Duodenal mucosa (tissue), 2 donors: ENCODE measurements at regions not wholly inside any gene's neighbourhood (a gene's known extent, or its start where the extent isn't known, plus 50 kb on each side); places are given as distances from the start of the nearest gene placed in this dataset.

Experiments
- H3K27ac ChIP-seq: one replicate; pipeline ENCODE4 v1.7.0; 2013; ENCODE audit warnings: low read depth, low read length
- H3K27me3 ChIP-seq, 2 donors: one replicate each; pipeline ENCODE4 v1.7.0; 2013; ENCODE audit warnings: low read length in 2 of 2, control low read depth in 1 of 2; ENCODE audit not compliant: insufficient read depth in 2 of 2, control insufficient read depth in 1 of 2
- H3K36me3 ChIP-seq, 2 donors: one replicate each; pipeline ENCODE4 v1.7.0; 2013; ENCODE audit warnings: low read length in 2 of 2, control low read depth in 1 of 2; ENCODE audit not compliant: insufficient read depth in 2 of 2, control insufficient read depth in 1 of 2
- H3K4me1 ChIP-seq, 2 donors: one replicate each; pipeline ENCODE4 v1.7.0; 2013; ENCODE audit warnings: low read length in 2 of 2, control low read depth in 1 of 2; ENCODE audit not compliant: insufficient read depth in 2 of 2, control insufficient read depth in 1 of 2
- H3K4me3 ChIP-seq, 2 donors: one replicate each; pipeline ENCODE4 v1.7.0; 2013; ENCODE audit warnings: low read length in 2 of 2, low read depth in 1 of 2
- H3K9ac ChIP-seq, 2 donors: one replicate each; pipeline ENCODE4 v1.7.0; 2013; ENCODE audit warnings: low read length in 2 of 2, low read depth in 1 of 2
- H3K9me3 ChIP-seq, 2 donors: one replicate each; pipeline ENCODE4 v1.7.0; 2013; ENCODE audit warnings: low read length in 2 of 2, control low read depth in 1 of 2; ENCODE audit not compliant: control insufficient read depth in 1 of 2

DNA sequence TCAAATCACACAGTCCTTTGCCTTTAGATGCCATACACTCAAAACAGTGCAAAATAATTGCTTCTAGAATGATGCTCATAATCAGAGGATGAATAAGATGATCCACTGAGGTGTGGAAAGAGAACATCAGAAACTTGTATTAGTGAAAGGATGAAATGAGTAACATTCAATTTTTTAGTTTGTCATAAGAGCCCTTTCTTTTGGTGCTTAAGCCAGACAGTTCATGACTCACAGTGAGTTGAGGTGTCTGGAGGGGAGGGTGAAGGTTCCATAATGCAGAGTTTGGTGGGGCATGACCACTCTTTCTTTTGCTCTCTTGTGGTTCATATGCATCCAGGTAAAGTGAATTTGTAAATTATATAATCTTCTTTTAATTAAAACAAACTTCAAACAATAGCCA, 415.0 kb upstream of the CELF4 start:
- H3K36me3 ChIP-seq, result no peaks in the 10 kb centered on the region
- H3K9me3 ChIP-seq, result peaks cover 0 to 6% of the 10 kb centered on the region in 2 donors
- no peak overlapping the region for H3K9ac ChIP-seq
- H3K27ac ChIP-seq, result no peak overlapping the region
- H3K4me1 ChIP-seq, result no peaks in the 10 kb centered on the region
- no peak overlapping the region for H3K4me3 ChIP-seq
- H3K27me3 ChIP-seq, result no peaks in the 10 kb centered on the region

- Histone ChIP-seq H3K4me3 (no peak overlapping the region), H3K9ac (no peak overlapping the region), H3K4me1 (no peaks in the 10 kb centered on the region), H3K27ac (no peak overlapping the region), H3K9me3 (peaks cover 6% of the 10 kb centered on the region in 2 donors), H3K36me3 (no peaks in the 10 kb centered on the region), H3K27me3 (no peaks in the 10 kb centered on the region)
Measured at GRCh38 chr18:37975446-37975845, 409.8 kb upstream of the CELF4 start.

- Histone ChIP-seq H3K27me3 (no peaks in the 10 kb centered on the region), H3K9me3 (peaks cover 0 to 3% of the 10 kb centered on the region in 2 donors), H3K4me1 (no peaks in the 10 kb centered on the region), H3K4me3 (no peak overlapping the region), H3K27ac (no peak overlapping the region), H3K36me3 (no peaks in the 10 kb centered on the region), H3K9ac (no peak overlapping the region)
Measured at GRCh38 chr18:37967261-37967660, 401.7 kb upstream of the CELF4 start.

GRCh38 chr18:37965572-37965970, 400.0 kb upstream of the CELF4 start:
- Histone ChIP-seq H3K36me3 (no peaks in the 10 kb centered on the region), H3K4me1 (no peaks in the 10 kb centered on the region), H3K9ac (no peak overlapping the region), H3K27ac (no peak overlapping the region), H3K4me3 (no peak overlapping the region), H3K27me3 (no peaks in the 10 kb centered on the region), H3K9me3 (peaks cover 3 to 7% of the 10 kb centered on the region in 2 donors)

GRCh38 chr18:37964885-37965571, 399.4 kb upstream of the CELF4 start:
- H3K36me3 ChIP-seq, result no peaks in the 10 kb centered on the region
- no peak overlapping the region for H3K4me3 ChIP-seq
- peaks cover 3 to 7% of the 10 kb centered on the region in 2 donors for H3K9me3 ChIP-seq
- no peaks in the 10 kb centered on the region for H3K4me1 ChIP-seq
- no peak overlapping the region for H3K27ac ChIP-seq
- no peak overlapping the region for H3K9ac ChIP-seq
- no peaks in the 10 kb centered on the region for H3K27me3 ChIP-seq

DNA sequence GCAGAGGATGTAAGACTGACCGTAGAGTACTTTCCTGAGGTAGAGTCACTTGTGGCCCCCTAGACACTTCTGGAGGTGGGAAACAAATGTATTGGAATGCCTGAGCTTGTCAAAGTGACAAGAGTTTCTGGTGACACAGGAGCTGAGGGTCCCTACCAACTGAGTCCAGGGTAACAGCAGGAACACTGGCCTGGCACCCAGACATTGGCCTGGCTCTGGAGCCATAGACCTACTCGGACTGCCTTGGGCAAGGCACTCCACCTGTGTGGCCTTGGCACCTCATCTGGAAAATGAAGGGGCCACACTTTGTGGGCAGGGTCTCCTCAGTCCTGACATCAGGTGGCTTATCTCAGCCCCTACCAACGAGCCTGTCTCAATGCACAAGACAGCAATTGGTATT, 398.2 kb upstream of the CELF4 start:
- Histone ChIP-seq H3K9me3 (peaks cover 3 to 7% of the 10 kb centered on the region in 2 donors), H3K4me3 (no peak overlapping the region), H3K9ac (no peak overlapping the region), H3K27me3 (no peaks in the 10 kb centered on the region), H3K4me1 (no peaks in the 10 kb centered on the region), H3K27ac (no peak overlapping the region), H3K36me3 (no peaks in the 10 kb centered on the region)

- H3K9me3 ChIP-seq, result peaks cover 3 to 7% of the 10 kb centered on the region in 2 donors
Measured at GRCh38 chr18:37962316-37962966, 396.8 kb upstream of the CELF4 start.

DNA sequence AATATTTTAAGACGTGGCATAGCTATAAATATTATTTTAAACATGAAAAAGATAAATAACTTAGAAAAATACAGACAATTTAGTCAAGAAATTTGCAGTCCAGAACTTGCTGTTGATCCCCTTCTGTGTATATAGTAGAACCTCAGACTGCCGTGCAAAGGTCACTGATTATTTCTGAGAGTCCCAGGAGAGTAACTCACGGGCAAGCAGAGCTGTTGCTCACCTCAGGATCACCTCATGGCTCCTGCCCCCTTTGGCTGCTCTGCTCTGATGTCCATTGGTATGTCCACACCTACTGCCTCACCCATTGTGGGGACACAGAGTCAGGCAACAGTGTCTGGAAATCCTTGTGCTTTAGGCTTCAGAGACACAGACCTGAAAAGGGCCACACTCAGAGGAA, 392.9 kb upstream of the CELF4 start:
- Histone ChIP-seq H3K27me3 (no peaks in the 10 kb centered on the region), H3K4me1 (no peaks in the 10 kb centered on the region), H3K4me3 (no peak overlapping the region), H3K9ac (no peak overlapping the region), H3K9me3 (peaks cover 0 to 12% of the 10 kb centered on the region in 2 donors), H3K36me3 (no peaks in the 10 kb centered on the region), H3K27ac (no peak overlapping the region)

More at GRCh38 chr18:37962316-37962966, 396.8 kb upstream of the CELF4 start:
- no peak overlapping the region for H3K9ac ChIP-seq
- H3K4me1 ChIP-seq, result no peaks in the 10 kb centered on the region
- H3K36me3 ChIP-seq, result no peaks in the 10 kb centered on the region
- no peaks in the 10 kb centered on the region for H3K27me3 ChIP-seq
- no peak overlapping the region for H3K27ac ChIP-seq
- H3K4me3 ChIP-seq, result no peak overlapping the region

DNA sequence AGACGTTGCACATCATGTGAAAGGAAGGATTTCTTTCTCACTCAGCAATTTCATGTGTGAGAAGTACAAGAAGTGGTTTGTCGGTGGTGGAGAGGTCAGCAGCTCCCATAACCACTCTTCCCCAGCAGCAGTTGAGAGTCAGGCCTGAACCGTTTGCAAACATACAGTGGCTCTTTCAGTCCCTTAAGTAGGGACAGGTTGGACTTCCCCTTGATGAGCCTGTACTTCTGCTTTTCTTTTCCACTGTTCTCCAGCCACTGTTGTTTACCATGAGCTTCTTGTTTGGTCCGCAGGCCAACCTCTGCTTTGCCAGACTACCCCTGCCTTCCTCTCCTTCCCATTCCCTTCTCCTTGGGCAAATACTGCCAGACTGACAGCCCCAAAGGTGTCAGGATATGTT, 391.3 kb upstream of the CELF4 start:
- Histone ChIP-seq H3K36me3 (no peaks in the 10 kb centered on the region), H3K27me3 (no peaks in the 10 kb centered on the region), H3K27ac (no peak overlapping the region), H3K9me3 (peaks cover 0 to 18% of the 10 kb centered on the region in 2 donors), H3K9ac (no peak overlapping the region), H3K4me1 (no peaks in the 10 kb centered on the region), H3K4me3 (no peak overlapping the region)

DNA sequence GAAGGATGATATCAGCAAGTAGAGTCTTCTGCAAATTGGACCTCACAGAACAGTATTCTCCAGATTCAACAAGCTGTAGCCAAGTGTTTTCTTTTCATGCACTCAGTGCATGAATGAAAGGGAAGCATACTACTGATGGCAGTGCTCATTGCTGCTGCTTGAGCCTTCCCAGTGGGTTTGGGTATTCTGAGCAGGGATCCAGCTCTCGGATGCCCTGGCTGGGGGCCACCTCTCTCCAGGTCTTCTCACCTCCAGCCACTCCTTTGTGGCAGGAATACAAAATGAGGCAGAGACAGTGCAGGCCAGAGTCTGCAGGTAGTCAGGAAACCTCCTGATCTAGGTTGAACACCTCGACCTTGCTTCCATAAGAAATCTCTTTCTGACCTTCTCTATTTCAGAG, 390.4 kb upstream of the CELF4 start:
- H3K9ac ChIP-seq, result no peak overlapping the region
- no peak overlapping the region for H3K27ac ChIP-seq
- H3K27me3 ChIP-seq, result no peaks in the 10 kb centered on the region
- H3K4me1 ChIP-seq, result no peaks in the 10 kb centered on the region
- H3K4me3 ChIP-seq, result no peak overlapping the region
- H3K36me3 ChIP-seq, result no peaks in the 10 kb centered on the region
- peaks cover 0 to 15% of the 10 kb centered on the region in 2 donors for H3K9me3 ChIP-seq
